SK-N-MC (cell line): ENCODE measurements at regions not wholly inside any gene's neighbourhood (a gene's known extent, or its start where the extent isn't known, plus 50 kb on each side); places are given as distances from the start of the nearest gene placed in this dataset.

Source experiments
- DNase-seq: peaks from one replicate; pipeline ENCODE4 v3.0.0-alpha.2; 2011; ENCODE audit warnings: low read depth, low spot score
- H3K27ac ChIP-seq: fragments of 200-600 bp; sonication (generic); 2 replicates; pipeline ENCODE4 v1.5.1; 2016; ENCODE audit warnings: mixed run types
- H3K36me3 ChIP-seq: fragments of 200-600 bp; sonication (generic); 2 replicates; pipeline ENCODE4 v1.6.1; 2017; ENCODE audit warnings: antibody characterized with exemption, low read length, mixed read lengths; ENCODE audit not compliant: insufficient read depth
- H3K4me3 ChIP-seq: fragments of 200-600 bp; sonication (generic); 2 replicates; pipeline ENCODE4 v1.5.1; 2016
- H3K9ac ChIP-seq: fragments of 200-600 bp; sonication (generic); 2 replicates; pipeline ENCODE4 v1.8.0; 2017; ENCODE audit warnings: mixed run types, mixed read lengths; ENCODE audit not compliant: insufficient read length
- H3K9me3 ChIP-seq: fragments of 200-600 bp; sonication (generic); 2 replicates; pipeline ENCODE4 v1.6.1; 2017; ENCODE audit warnings: low read depth, mild to moderate bottlenecking, antibody characterized with exemption, low read length, moderate library complexity, mixed read lengths
- EZH2 ChIP-seq: fragments of 200-600 bp; sonication (generic); IDR thresholded peaks from one replicate; pipeline ENCODE4 v1.6.1; 2017; ENCODE audit warnings: antibody characterized with exemption
- FOXP2 ChIP-seq: optimal IDR thresholded peaks from 2 replicates; pipeline ENCODE3; 2011; ENCODE audit warnings: mild to moderate bottlenecking, moderate library complexity; ENCODE audit not compliant: insufficient read depth; ENCODE audit errors: extremely low read length, control extremely low read depth
- POLR2AphosphoS5 ChIP-seq: IDR thresholded peaks from 2 replicates; pipeline ENCODE4 v1.6.1; 2012; ENCODE audit warnings: mild to moderate bottlenecking, low read depth, low read length, borderline replicate concordance

- no peak for TF ChIP-seq EZH2
- no peak for TF ChIP-seq POLR2AphosphoS5
- TF ChIP-seq FOXP2: no peak
- Histone ChIP-seq H3K36me3 (no peaks in the 10 kb centered on the region), H3K4me3 (no peak overlapping the region), H3K9ac (no peak overlapping the region), H3K9me3 (no peaks in the 10 kb centered on the region), H3K27ac (no peak overlapping the region)
- no peak for DNase-seq
Measured at GRCh38 chr13:74346960-74347359, 212.8 kb upstream of the KLF12 start.

DNA sequence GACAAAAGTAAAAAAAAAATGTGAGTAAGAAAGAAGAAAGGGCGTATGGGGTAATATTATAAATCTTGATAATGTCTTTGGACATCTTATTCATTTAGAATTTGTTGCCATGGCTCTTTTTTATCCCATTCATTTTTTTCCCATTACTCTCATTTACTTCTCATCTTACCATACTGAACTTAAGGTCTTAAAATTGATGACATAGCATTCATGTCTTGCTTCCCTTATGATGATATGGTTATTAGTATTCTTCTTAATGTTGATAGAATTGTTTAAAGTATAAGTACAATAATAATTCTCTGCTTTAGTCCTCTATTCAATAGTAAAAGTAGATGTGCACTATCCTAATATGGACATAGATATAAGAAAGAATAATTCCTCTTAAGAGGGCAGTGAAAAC is 204.1 kb upstream of the KLF12 start:
- DNase-seq: no peak
- TF ChIP-seq POLR2AphosphoS5 (no peak), EZH2 (no peak), FOXP2 (no peak)
- Histone ChIP-seq H3K27ac (no peak overlapping the region), H3K9me3 (no peaks in the 10 kb centered on the region), H3K36me3 (no peaks in the 10 kb centered on the region), H3K9ac (no peak overlapping the region), H3K4me3 (no peak overlapping the region)

DNA sequence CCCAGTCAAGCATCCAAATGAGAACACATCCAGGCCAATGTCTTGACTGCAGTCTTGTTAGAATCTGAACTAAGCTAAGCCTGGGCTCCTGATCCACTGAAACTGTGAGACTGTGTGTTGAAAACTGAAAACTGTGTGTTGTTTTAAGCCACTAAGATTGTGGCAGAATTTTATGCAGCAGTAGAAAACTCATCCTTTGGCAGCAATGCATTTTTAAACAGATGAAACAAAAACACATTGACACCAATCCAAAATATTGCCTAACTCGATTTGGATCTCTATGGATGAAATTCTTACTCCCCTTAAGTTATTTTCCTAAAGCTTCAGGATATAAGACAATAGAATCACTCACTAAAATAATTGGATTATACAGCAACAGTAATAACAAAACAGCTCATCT is 202.3 kb upstream of the KLF12 start:
- Histone ChIP-seq H3K27ac (no peak overlapping the region), H3K9ac (no peak overlapping the region), H3K4me3 (no peak overlapping the region), H3K9me3 (no peaks in the 10 kb centered on the region), H3K36me3 (no peaks in the 10 kb centered on the region)
- DNase-seq: no peak
- TF ChIP-seq EZH2: no peak
- TF ChIP-seq FOXP2: no peak

DNA sequence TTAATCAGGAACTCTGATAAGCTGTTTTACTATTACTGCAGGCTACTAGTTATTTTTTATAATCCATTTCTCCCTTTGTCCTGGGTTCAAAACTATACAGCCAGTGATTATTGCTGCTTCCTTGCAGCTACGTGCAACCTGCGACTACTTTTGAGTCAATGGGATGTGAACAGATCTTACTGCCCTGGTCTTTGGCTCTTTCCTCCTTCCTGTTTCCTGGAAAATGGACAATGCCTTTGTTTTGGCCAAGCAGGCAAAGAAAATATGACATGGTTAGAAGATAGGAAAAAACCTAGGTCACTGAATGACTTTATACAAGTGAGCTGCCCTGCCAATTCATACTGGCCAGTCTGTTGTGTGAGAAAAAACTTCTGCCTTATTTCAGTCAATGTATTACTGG is 201.2 kb upstream of the KLF12 start:
- TF ChIP-seq FOXP2 (no peak), POLR2AphosphoS5 (no peak), EZH2 (no peak)
- Histone ChIP-seq H3K27ac (no peak overlapping the region), H3K36me3 (no peaks in the 10 kb centered on the region), H3K9me3 (no peaks in the 10 kb centered on the region), H3K4me3 (no peak overlapping the region), H3K9ac (no peak overlapping the region)
- no peak for DNase-seq

DNA sequence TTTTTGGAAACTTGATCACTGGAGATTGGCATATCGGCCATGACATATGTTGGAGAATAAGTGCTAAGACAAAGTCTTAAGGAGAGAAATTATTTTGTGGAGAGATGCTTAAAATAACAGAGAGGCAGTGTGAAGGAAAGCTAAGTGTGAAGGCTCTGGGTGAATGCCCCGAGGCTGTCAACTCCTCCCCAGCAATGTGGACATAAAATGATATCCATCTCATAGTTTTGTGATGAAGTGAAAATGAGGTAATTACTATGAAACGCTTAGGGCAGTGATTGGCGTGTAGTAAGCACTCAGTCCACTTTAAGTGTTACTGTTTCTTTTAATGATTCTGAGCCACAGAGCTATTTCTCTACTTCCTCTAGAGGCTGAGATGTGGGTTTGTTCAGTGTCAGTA is 195.8 kb upstream of the KLF12 start:
- no peak for DNase-seq
- H3K9me3 ChIP-seq: no peaks in the 10 kb centered on the region
- no peak overlapping the region for H3K4me3 ChIP-seq
- no peaks in the 10 kb centered on the region for H3K36me3 ChIP-seq
- TF ChIP-seq POLR2AphosphoS5 (no peak), FOXP2 (no peak), EZH2 (no peak)
- H3K27ac ChIP-seq: no peak overlapping the region
- H3K9ac ChIP-seq: no peak overlapping the region

DNA sequence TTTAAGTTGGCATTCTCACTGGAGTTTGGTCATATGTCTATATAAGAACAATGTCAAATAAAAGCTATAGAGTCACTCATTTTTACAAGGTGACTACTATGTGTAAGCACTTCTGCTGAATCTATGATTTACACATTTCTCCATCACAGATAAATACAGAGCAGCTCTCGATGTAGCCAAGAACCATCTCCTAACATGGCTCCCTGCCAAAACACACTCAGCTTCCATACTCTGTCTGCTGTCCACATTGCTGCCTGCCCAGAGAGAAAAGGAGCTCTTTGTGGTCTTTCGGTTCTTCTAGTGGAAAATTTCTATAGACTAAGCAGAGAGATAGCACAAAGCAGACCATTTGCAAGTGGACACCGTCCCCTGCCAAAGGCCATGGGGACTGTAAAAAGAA is 190.9 kb upstream of the KLF12 start:
- no peak overlapping the region for H3K4me3 ChIP-seq
- H3K9me3 ChIP-seq: no peaks in the 10 kb centered on the region
- no peak overlapping the region for H3K9ac ChIP-seq
- DNase-seq: no peak
- H3K27ac ChIP-seq: no peak overlapping the region
- TF ChIP-seq EZH2 (no peak), POLR2AphosphoS5 (no peak), FOXP2 (no peak)
- H3K36me3 ChIP-seq: no peaks in the 10 kb centered on the region

DNA sequence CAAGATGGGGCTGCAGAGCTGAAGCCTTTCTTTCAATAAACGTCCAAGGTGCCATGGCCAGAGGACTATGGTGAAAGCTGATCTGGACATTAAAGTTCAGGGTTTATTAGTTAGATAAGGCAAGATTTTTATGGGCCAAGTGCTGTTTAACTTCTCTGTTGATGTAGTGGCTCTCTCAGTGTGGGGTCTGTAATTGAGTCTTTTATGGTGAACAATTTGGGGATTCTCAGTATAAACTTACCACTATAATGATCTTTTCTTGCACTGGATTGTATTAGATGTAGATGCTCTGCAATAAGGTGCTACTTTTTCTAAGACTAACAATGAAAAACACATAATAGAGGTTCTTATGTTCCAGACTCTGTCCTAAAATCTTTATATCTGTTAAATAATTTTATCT is 190.1 kb upstream of the KLF12 start:
- Histone ChIP-seq H3K9ac (no peak overlapping the region), H3K9me3 (no peaks in the 10 kb centered on the region), H3K36me3 (no peaks in the 10 kb centered on the region), H3K4me3 (no peak overlapping the region), H3K27ac (no peak overlapping the region)
- DNase-seq: no peak
- TF ChIP-seq POLR2AphosphoS5 (no peak), EZH2 (no peak), FOXP2 (no peak)

DNA sequence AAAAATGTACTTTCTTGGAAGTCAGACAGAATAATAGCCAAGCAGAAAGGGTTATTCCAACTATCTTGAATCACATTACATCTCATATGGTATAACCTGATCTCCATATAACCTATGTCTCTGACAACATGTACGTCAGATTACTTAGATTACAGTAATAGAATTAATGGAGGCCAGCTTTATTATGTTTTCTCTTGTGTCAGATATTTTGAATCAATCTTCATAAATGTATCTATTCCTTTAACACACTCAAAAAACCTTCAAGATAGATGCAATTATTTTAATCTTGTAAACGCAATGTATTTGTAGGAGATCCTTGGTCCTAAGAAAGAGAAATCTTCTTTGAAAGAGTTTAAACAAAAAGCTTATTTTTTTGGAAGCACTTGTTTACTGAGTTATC is 188.4 kb upstream of the KLF12 start:
- TF ChIP-seq POLR2AphosphoS5 (no peak), FOXP2 (no peak), EZH2 (no peak)
- Histone ChIP-seq H3K36me3 (no peaks in the 10 kb centered on the region), H3K9me3 (no peaks in the 10 kb centered on the region), H3K27ac (no peak overlapping the region), H3K4me3 (no peak overlapping the region), H3K9ac (no peak overlapping the region)
- no peak for DNase-seq

GRCh38 chr13:74320282-74320681 is 186.1 kb upstream of the KLF12 start:
- Histone ChIP-seq H3K4me3 (no peak overlapping the region), H3K27ac (no peak overlapping the region), H3K9me3 (no peaks in the 10 kb centered on the region), H3K9ac (no peak overlapping the region), H3K36me3 (no peaks in the 10 kb centered on the region)
- TF ChIP-seq EZH2 (no peak), POLR2AphosphoS5 (no peak), FOXP2 (no peak)
- no peak for DNase-seq
